ENCODE measurements at regions not wholly inside any gene's neighbourhood (a gene's known extent, or its start where the extent isn't known, plus 50 kb on each side); places are given as distances from the start of the nearest gene placed in this dataset.

DNA sequence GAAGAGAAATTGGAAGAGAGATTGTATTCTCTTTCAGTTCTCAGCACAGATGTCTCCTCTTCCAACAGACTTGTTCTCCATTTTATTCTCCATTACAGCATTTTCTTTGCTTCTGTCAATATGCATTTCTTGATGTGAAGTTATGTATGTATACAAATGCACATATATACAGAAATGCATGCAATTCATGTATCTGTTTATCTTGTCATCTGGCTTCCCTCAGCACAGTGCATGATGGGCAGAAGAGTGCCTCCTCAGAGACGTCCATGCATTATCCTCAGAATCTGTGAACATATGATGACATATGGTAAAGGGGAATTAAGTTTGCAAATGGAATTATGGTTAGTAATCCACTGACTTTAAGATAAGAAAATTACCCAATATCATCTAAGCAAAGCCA lies 106.7 kb upstream of the VWC2 start:
- TF ChIP-seq, protein P1, sequence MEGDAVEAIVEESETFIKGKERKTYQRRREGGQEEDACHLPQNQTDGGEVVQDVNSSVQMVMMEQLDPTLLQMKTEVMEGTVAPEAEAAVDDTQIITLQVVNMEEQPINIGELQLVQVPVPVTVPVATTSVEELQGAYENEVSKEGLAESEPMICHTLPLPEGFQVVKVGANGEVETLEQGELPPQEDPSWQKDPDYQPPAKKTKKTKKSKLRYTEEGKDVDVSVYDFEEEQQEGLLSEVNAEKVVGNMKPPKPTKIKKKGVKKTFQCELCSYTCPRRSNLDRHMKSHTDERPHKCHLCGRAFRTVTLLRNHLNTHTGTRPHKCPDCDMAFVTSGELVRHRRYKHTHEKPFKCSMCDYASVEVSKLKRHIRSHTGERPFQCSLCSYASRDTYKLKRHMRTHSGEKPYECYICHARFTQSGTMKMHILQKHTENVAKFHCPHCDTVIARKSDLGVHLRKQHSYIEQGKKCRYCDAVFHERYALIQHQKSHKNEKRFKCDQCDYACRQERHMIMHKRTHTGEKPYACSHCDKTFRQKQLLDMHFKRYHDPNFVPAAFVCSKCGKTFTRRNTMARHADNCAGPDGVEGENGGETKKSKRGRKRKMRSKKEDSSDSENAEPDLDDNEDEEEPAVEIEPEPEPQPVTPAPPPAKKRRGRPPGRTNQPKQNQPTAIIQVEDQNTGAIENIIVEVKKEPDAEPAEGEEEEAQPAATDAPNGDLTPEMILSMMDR (conservative IDR thresholded peaks at IDR 0.05): no peak
- no peak for TF ChIP-seq EZH2 (IDR thresholded peaks at IDR 0.05; ENCODE audit: low read depth)

Data from PC-9 (cell line).